Stimulated activated CD4-positive, alpha-beta T cell treated with anti-CD3 and anti-CD28 coated beads, Interleukin-2, amount 100 ng/mL, for 24 hours (primary cell): ENCODE measurements at regions not wholly inside any gene's neighbourhood (a gene's known extent, or its start where the extent isn't known, plus 50 kb on each side); places are given as distances from the start of the nearest gene placed in this dataset.
"Not testable (repeated sequence)": the region's sequence is repeated elsewhere in the genome, so short reads cannot be mapped to it uniquely, and the experiment has no call there.

Experiments
- DNase-seq, 2 donors: peaks; one replicate each; pipeline ENCODE4 v3.0.0-alpha.2; 2020

DNA sequence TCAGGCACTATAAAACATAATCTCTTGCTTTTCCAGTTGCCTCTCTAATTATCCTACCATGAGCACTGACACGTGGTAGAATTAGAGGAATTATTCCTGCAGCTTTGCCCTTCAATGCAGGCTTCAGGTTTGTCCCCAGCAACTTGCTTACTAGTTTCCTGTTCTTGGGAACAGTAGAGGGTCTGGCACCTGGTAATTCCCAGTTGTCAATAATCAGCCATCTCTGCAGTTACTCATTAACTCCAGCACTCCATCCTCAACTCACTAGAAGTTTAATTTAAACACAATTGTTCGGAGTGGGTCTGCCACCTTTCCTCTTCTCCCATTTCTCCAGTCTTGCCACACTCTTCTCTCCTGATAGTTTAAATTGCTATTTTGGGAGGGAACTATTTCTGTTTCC lies 324.3 kb upstream of the KIAA1217 start:
- no peak for DNase-seq

DNA sequence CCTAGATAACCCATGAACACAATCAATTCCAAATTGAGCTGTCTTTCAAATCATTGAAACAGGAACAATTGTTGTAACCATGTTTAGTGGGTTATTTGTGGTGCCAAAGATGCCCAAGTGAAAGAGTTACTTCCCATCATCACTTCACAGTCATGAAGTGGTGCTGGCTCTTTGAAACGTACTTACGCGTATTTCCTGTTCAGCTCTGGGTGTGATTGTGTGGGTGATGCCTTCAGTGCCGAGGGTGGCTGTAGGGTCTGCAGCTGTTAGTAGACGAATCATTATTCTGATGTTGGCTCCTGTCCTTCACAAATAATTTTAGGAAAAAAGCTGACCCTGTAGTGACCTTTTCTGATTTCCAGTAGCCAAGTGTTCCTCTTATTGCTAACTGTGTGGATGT lies 323.1 kb upstream of the KIAA1217 start:
- DNase-seq: no peak

DNA sequence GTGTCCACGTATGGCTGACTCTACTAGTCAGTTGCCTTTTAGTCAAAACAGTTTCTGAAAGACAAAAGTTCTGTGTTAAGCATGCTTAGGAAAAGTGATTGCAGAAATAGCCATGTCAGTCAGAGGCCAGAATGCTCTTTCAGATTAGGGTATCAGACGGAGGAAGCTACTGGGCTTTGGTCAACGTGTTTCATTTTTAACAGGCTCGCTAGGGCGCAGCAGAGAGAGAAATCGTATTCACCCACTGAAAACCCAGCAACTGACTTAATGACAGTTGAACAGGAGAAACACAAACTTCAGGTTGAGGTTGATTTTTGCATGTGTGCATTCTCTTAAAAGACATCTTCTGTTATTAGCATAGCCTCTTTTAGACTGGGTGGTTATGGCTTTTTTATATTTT lies 322.6 kb upstream of the KIAA1217 start:
- DNase-seq: no peak

DNA sequence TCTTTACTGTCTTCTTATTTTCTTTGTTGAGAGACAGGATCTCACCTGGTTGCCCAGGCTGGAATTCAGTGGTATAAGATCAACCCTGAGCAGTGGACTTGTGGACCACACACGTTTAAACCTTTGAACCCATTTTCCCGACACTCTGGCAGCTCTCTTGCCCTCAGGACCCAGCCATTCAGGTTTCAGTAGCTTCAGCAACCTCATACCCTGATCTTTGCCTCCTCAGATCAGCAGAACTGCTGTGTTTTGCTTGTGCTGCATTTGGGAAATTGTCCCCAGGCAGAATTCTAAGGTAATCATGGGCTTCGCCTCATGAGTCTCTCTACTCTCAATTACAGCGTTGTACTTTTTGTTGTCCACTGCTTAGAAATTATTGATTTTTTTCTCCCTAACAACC lies 317.6 kb upstream of the KIAA1217 start:
- DNase-seq: no peak

DNA sequence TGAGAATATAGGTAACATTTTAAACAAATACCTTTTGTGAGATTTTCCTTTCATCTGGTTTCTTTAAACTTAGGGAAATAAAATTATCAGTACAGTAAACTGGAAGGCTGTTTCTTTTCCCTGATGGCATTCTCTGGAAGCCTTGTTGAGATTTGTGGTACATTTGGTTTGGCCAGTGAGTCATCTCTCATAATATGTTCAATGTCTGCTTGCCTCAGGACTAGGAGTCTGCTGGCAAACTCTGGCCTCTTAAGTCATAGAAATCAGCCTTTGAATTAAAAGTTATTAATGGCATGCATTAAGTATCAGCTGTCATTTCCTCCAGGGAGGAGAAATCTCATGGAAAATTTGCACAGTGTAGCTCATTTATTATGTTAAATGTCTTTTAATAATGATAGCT lies 316.6 kb upstream of the KIAA1217 start:
- no peak for DNase-seq

DNA sequence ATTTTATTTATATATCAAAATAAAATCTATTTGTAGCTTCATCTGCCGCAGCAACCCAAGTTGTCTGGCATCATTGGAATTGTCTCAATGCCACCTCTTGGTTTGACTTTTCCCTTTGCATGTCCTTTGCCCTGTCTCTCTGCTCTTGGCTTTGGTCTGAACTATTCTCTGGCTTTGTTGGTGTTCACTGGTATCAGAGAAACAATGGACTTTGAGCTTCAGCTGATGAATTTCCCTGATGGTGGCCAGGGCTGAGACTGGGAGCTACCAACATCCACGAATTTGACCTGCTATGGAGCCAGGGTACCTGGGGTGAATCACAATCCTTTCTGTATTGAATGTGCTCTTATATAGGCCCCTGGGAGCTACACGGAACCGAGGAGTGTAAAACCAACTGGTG lies 311.7 kb upstream of the KIAA1217 start:
- no peak for DNase-seq

DNA sequence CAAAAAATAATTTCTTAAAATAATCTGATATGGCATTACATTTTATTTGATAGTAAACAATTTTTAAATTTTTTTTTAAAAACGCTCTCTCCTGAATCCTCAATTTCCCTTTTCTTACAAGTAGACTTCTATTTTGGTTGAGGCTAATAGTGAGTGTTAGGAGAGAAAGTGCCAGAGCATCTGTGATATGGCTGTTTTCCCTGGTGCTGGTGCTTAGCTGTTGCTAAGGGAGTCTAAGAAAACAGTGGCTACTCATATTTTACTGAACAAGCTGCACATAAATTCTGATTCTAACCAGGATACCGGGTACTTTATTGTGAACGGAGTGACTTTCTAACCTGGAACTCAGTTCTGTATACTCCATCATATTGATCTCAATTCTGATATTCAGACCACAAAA lies 311.1 kb upstream of the KIAA1217 start:
- no peak for DNase-seq

DNA sequence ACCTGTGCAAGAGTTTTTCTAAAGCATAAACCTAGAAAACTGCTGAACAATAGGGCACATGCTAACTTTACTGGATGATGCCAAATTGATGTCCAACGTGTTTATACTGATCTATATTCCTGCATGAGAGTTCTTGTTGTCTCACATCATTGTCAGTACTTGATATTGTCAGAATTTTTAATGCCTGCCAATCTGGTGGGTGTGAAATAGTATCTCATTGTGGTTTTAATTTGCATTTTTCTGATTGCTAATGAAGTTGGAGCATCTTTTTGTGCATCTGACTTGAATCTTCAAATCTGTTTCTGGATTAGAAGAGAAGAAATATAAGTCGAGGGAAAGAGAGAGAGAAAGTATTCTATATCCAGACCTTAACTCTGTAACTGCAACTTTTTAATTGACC lies 309.8 kb upstream of the KIAA1217 start:
- DNase-seq: no peak

DNA sequence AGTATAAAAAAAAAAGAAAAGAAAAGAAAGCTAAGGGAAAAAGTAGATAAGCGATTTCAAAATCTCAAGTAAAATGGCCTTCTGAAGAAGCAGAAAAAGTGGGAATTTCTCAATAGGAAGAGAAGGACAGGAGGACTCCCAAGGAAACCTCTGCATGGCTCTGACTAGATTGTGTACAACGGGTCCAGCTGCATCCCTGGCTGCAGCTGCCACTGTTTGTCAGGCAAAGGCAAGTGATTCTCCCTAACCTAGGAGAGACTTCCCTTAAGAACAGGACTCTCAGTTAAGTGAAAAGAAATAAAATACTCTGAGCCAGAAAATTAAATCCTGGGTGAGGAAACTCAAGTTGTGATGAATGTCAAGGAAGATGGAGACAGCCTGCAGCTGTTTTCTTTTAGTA lies 298.6 kb upstream of the KIAA1217 start:
- no peak for DNase-seq

DNA sequence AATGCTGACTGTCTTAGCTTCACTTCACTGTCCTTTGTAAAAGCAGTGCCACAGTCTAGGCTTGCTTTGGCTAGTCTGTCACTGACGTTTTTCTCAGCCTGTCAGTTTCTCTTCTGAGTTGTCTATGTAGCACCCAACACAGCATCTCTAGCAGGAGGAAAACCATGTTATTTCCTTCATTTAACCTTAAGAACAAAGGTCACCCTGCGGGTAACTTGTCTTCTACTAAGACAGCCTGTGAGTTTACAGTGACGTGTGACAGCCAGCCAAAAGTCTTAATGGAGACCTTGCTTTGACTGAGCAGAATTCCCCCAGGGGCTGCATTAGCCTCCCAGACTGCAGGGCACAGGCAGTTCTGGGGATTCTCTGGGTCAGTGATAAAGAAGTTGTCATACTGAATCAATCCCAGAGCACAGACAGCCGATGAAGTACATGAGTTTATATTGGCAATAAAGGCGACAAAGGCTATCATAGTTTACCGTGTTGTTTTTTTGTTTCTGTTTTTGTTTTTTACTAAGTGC lies 296.0 kb upstream of the KIAA1217 start:
- DNase-seq: no peak

DNA sequence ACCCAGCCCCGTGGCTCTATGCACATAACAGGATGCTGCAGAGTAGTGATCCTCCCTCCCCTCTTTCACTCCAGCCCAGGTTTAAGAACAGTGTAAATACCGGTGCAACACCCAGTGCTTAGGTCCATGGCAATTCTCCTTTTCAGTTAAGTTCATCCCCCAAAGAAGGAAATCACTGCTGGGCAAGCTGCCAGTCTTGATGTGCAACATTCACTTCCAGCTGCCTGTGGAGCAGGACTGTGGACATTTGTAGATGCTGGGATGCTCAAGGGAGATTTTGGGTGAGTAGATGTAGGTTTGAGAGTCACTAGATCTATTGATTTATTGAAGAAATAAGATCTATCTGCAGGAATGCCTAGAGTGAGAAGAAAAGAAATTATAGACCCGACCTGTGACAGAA lies 294.3 kb upstream of the KIAA1217 start:
- no peak for DNase-seq

DNA sequence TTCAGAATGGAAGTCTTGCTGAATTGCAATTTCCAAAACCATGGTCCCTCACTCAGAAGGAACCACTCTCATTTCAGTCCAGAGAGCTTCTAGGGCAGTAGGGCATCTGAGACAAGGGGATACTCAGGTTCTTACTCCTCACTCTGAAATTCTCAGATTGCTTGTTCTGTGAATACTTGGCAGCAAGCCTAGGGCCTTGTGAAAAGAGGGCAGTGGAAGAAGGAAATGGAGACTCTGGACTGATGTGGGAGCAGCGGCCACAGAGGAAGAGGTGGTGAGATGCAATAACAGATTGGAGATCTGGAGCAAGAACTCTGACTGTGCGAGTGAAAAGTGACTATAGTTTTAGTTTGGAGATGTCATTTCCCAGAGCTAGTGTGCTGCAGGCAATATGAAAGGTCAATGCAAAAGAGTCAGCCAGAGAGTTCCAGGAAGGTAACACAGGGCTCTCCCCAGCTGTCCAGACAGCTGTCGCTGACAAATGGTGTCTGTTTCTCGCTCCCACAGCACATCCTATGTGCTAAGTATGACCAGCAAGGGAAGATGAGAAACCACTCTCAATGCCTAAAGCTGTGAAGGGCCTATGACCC lies 291.6 kb upstream of the KIAA1217 start:
- DNase-seq: no peak

DNA sequence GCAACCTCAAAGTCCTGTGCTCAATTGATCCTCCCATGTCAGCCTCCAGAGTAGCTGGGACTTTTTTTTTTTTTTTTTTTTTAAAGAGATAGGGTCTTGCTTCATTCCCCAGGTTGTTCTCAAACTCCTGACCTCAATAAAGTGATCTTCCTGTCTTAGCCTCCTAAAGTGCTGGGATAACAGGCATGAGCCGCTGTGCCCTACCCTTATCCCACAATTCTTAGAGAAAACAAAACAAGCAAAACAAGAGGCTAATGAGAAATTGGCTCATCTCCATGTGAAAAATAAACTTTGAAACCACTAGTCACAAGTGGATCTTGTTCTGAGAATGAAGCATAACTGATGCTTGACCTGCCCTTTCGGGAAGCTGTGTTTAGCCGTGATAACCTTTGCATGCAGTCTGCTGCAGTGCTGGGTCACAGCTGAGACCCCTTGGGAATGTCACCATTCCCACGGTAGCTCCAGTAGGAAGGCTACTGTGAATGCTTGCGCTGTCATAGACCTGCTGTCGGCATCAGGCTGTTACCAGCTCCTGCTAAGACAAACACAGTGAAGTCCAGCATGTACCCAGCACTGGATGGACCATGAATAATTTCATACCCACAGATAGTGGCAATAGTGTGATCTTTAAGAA lies 290.7 kb upstream of the KIAA1217 start:
- no peak for DNase-seq

DNA sequence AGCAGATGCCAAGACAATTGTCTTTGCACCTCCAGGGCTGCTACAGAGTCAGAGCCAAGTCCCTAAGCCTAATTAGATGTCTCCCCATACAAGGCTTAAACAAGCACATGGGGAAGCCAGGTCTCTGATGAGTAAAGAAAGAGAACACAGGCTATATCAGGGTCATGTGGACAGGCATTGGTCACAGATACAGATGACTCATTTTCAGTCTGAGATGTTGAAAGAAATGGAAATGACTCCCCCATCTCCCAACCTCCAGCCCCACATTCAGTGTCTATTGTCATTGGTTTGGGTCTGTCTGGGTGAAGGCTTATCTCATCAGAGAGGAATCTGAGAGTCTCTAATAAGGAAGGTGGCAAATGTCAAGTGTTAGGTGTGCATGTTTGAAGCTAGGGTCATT lies 290.1 kb upstream of the KIAA1217 start:
- no peak for DNase-seq

DNA sequence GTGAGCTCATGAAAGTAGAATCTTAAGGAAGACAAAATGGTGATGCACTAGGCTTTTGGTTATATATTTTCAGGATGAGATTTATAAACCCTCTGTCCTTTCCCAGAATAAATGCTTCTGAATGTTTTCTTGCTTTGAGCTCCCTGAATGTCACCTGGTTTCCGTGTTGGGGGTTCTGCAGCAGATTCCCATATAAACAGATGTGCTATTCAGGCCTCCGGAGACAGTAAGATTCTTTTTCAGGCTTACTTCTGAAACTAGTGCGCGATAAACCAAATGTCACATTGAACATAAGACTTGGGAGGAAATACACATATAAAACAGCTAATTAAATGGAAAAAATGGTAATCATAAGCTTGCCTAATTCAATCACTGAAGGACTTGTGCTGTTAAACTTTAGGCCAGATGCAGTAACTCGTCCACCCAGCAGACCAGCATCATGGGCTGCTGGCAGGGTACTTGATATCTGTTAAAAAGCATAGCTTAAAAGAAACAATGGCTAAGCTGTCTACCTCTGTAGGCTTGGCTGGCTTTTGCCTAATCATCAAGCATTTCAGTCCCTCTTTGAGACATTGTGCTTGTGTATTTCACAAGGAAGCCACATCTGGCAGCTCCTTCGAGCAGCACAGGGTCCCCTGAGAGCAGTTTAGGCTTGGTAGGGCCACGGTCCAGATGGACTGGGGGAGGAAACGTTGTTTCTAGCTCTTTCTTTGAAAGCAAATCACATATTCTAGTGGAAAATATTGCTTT lies 281.2 kb upstream of the KIAA1217 start:
- no peak for DNase-seq

DNA sequence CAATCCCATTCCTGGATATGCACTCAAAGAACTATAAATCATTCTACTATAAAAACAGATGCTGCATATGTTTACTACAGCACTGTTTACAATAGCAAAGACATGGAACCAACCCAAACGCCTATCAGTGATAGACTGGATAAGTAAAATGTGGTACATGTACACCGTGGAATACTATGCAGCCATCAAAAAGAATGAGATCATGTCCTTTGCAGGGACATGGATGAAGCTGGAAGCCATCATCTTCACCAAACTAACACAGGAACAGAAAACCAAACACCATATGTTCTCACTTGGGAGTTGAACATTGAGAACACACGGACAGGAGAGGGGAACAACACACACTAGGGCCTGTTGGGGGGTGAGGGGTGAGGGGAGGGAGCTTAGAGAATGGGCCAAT lies 274.9 kb upstream of the KIAA1217 start:
- DNase-seq: not testable (repeated sequence)

DNA sequence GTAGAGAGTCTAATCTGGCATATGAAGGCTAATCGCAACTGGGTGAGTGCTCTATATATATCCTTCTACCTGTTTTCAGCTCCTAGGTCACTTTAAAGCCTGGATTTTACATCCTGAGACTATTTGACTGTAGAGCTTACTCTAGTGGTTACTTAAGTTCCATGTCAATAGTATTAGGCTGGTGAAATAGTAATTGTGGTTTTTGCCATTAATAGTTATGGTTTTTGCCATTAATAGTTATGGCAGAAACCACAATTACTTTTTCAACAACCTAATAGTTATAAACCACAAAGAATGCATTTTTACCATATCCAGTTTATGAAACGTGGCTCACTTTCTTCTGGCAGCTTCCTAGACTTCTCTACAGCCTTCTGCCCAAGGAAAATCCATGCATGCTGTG lies 263.1 kb upstream of the KIAA1217 start:
- DNase-seq: no peak

DNA sequence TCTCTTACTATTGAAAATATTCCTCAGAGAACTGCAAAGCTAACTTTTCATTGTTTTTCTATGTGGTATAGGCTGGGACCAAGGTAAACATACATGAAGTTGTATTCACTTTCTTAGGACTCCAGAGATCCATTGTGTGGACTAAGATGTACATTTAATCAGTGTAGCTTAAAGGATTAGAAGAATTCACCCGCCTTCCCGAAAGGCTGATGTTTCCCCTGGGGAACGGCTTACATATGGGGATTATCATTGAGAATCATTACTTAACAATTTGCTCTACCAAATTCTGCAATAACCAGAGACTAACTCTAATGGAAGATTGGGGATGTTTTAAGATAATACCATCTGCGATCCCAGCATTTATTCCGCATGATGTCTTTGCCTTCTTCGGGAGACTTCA lies 257.1 kb upstream of the KIAA1217 start:
- no peak for DNase-seq

DNA sequence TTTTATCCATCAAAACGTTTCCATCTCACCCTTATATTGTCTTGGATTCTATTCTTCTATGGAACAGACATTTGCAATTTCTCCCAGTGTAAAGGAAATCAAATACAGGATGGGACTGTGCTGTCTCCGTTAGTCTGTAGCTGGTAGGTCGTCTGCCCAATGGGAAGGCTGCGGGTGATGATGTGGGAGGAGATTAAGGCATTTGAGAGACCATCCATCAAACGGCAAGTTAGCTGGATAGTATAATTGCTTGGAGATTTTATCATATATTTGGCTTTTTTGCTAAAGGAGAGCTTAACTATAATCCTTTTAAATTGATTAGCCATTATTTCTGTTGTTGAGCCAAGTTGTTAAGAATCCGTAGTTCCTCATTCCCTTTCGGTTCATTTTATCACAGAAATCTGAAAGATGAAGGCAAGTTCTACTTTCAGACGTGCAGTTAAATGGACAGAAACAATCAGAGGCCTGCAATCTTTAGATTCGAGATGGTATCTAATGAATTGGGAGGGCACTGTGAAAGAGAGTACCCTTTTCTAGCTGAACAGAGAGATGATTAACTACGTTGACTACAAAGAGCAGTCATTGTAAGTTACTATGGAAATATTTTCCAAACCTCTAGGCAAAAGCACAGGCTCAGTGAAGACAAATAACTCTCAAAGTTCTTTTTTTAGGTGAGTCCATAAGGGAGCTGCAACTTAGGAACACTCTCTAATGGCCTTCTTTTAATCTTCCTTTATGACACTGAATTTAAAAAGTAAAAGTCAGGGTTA lies 253.3 kb upstream of the KIAA1217 start:
- no peak for DNase-seq

DNA sequence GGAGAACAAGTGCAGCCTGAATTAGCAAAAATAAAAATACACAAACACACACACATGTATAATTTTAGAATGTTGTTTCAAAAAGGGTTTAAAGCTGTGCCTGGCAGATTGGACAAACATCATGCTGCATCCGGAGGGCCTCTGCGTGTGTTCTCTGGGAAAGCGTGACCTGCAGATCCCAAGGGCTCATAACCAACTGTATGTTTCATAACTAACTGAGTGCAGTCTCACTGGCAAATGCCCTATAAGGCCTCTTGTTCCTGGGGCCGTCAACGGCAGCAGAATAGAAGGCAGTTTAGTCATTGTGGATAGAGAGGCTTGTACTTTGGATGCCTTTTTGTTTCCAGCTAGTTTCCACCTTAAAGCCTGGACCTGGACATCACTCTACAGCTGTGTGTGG lies 243.8 kb upstream of the KIAA1217 start:
- DNase-seq: no peak

DNA sequence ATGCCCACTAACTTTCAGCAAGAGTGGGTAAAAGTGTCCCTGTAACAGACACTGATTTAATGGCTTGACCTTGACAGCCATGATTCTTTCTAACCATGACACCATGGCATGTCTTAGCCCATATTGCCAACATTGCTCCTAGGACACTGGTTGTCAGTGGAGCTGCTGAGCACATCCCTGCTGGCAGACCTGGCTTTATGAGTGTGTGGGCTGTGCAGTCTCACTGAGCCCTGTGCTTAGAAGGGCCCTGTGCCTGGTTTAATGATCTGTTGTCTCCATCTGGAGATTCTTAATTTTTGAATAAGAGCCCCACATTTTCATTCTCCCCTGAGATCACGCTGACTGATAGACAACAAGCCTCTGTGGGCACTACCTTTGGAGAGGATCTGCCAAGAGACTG lies 243.1 kb upstream of the KIAA1217 start:
- DNase-seq: no peak

DNA sequence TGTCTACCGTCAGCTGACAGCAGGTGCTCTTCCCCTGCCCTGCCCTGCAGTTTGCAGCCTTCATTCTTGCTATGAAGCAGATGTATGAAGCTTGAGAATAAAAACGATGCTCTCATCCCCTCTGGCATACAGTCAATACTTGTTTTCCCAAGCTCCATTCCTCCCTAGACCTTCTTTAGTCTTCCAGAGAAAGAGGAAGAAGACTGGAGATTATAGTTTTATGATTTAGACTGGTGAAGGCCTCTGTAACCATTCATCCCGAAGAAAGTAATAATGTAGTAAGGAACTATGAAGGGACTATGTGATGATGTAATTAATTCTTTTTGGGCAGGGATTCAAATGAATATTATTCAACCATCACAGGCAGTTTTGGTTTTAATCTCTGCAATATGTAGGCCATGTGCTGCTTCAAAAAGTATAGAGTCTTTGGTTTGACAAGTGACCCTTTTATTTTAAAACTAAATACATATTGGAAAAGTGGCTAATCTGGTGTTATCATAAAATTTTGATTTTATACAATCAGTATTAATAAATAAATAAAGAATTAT lies 242.4 kb upstream of the KIAA1217 start:
- DNase-seq: no peak

DNA sequence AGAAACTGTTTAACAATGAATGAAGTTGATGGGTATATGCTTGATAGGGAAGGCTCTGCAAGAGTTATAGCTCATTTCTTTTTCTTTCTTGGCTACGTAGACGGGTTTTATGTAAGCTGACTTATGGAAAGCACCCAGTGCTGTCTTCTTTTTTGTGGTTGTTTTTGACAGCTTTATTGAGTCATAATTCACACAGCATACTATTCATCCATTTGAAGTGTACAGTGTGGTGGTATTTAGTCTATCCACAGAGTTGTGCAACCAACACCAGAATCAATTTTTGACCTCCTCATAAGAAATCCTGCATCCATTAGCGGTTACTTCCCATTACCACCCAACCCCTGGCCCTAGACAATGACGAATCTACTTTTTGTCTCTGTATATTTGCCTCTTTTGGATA lies 240.6 kb upstream of the KIAA1217 start:
- DNase-seq: no peak
